ENCODE measurements at regions not wholly inside any gene's neighbourhood (a gene's known extent, or its start where the extent isn't known, plus 50 kb on each side); places are given as distances from the start of the nearest gene placed in this dataset.

- no peak overlapping the region for H3K27ac Mint-ChIP-seq
- no peaks in the 10 kb centered on the region for H3K36me3 Mint-ChIP-seq
- H3K4me3 Mint-ChIP-seq = no peak overlapping the region
- no peaks in the 10 kb centered on the region for H3K4me1 Mint-ChIP-seq (ENCODE audit: unreplicated experiment)
- no peaks in the 10 kb centered on the region for H3K27me3 Mint-ChIP-seq
- no peaks in the 10 kb centered on the region for H3K9me3 Mint-ChIP-seq
- TF ChIP-seq CTCF (conservative IDR thresholded peaks at IDR 0.05) = no peak
- no peak for DNase-seq (ENCODE audit: extremely low spot score, unreplicated experiment)
Measured at GRCh38 chr6:51339728-51340127, 521.1 kb downstream of the TFAP2B start.

- no peaks in the 10 kb centered on the region for H3K4me1 Mint-ChIP-seq (ENCODE audit: unreplicated experiment)
- no peak overlapping the region for H3K4me3 Mint-ChIP-seq
- DNase-seq (ENCODE audit: extremely low spot score, unreplicated experiment) = no peak
- H3K27ac Mint-ChIP-seq = no peak overlapping the region
- TF ChIP-seq CTCF (conservative IDR thresholded peaks at IDR 0.05) = no peak
- H3K36me3 Mint-ChIP-seq = no peaks in the 10 kb centered on the region
- H3K27me3 Mint-ChIP-seq = no peaks in the 10 kb centered on the region
- peaks cover 14% of the 10 kb centered on the region for H3K9me3 Mint-ChIP-seq
Measured at GRCh38 chr6:51342393-51342792, 523.7 kb downstream of the TFAP2B start.

- no peak for TF ChIP-seq CTCF (conservative IDR thresholded peaks at IDR 0.05)
- Mint-ChIP-seq H3K9me3 (peaks cover 18% of the 10 kb centered on the region), H3K36me3 (no peaks in the 10 kb centered on the region), H3K27ac (no peak overlapping the region), H3K27me3 (no peaks in the 10 kb centered on the region), H3K4me3 (no peak overlapping the region), H3K4me1 (ENCODE audit: unreplicated experiment) (peaks cover 4% of the 10 kb centered on the region)
- no peak for DNase-seq (ENCODE audit: extremely low spot score, unreplicated experiment)
Measured at GRCh38 chr6:51349857-51350256, 531.2 kb downstream of the TFAP2B start.

GRCh38 chr6:51350308-51350904, 531.7 kb downstream of the TFAP2B start:
- H3K4me1 Mint-ChIP-seq (ENCODE audit: unreplicated experiment) = peaks cover 4% of the 10 kb centered on the region
- H3K27ac Mint-ChIP-seq = no peak overlapping the region
- no peak for DNase-seq (ENCODE audit: extremely low spot score, unreplicated experiment)
- H3K9me3 Mint-ChIP-seq = peaks cover 18% of the 10 kb centered on the region
- TF ChIP-seq CTCF (conservative IDR thresholded peaks at IDR 0.05) = peak; percentile 74
- no peaks in the 10 kb centered on the region for H3K36me3 Mint-ChIP-seq
- H3K4me3 Mint-ChIP-seq = no peak overlapping the region
- H3K27me3 Mint-ChIP-seq = no peaks in the 10 kb centered on the region

GRCh38 chr6:51352506-51353029, 533.9 kb downstream of the TFAP2B start:
- no peaks in the 10 kb centered on the region for H3K27me3 Mint-ChIP-seq
- peak overlapping the region; percentile 61 for H3K27ac Mint-ChIP-seq
- DNase-seq (ENCODE audit: extremely low spot score, unreplicated experiment) = no peak
- peaks cover 4% of the 10 kb centered on the region for H3K4me1 Mint-ChIP-seq (ENCODE audit: unreplicated experiment)
- no peak for TF ChIP-seq CTCF (conservative IDR thresholded peaks at IDR 0.05)
- no peaks in the 10 kb centered on the region for H3K36me3 Mint-ChIP-seq
- peak overlapping the region; percentile 31 for H3K4me3 Mint-ChIP-seq
- peaks cover 7% of the 10 kb centered on the region for H3K9me3 Mint-ChIP-seq
